ENCODE measurements at regions not wholly inside any gene's neighbourhood (a gene's known extent, or its start where the extent isn't known, plus 50 kb on each side); places are given as distances from the start of the nearest gene placed in this dataset.

- no peak for DNase-seq (ENCODE audit: low read depth, low spot score)
Measured at GRCh38 chr6:95501032-95501904, 76.1 kb upstream of the MANEA start.

- no peak for DNase-seq (ENCODE audit: low read depth, low spot score)
Measured at GRCh38 chr6:95503568-95503967, 73.8 kb upstream of the MANEA start.

GRCh38 chr6:95511404-95511803, 65.9 kb upstream of the MANEA start:
- no peak for DNase-seq (ENCODE audit: low read depth, low spot score)

- no peak for DNase-seq (ENCODE audit: low read depth, low spot score)
Measured at GRCh38 chr6:95515975-95516374, 61.4 kb upstream of the MANEA start.

GRCh38 chr6:95517004-95517403, 60.3 kb upstream of the MANEA start:
- no peak for DNase-seq (ENCODE audit: low read depth, low spot score)

GRCh38 chr6:95517568-95517967, 59.8 kb upstream of the MANEA start:
- no peak for DNase-seq (ENCODE audit: low read depth, low spot score)

- no peak for DNase-seq (ENCODE audit: low read depth, low spot score)
Measured at GRCh38 chr6:95518630-95519227, 58.6 kb upstream of the MANEA start.

- no peak for DNase-seq (ENCODE audit: low read depth, low spot score)
Measured at GRCh38 chr6:95519228-95520037, 57.9 kb upstream of the MANEA start.

- no peak for DNase-seq (ENCODE audit: low read depth, low spot score)
Measured at GRCh38 chr6:95521181-95521580, 56.2 kb upstream of the MANEA start.
